NT2/D1 (cell line): ENCODE measurements at regions not wholly inside any gene's neighbourhood (a gene's known extent, or its start where the extent isn't known, plus 50 kb on each side); places are given as distances from the start of the nearest gene placed in this dataset.

Experiments
- DNase-seq: peaks from one replicate; pipeline ENCODE4 v3.0.0-alpha.2; 2011; ENCODE audit warnings: low read depth, low spot score
- H3K27me3 ChIP-seq: 2 replicates; pipeline ENCODE4 v1.6.0; 2011; ENCODE audit warnings: mild to moderate bottlenecking; ENCODE audit not compliant: insufficient read length, insufficient read depth
- H3K36me3 ChIP-seq: 2 replicates; pipeline ENCODE4 v1.6.1; 2011; ENCODE audit warnings: mild to moderate bottlenecking, low read length, mixed read lengths; ENCODE audit not compliant: insufficient read depth, insufficient read length
- H3K4me1 ChIP-seq: 2 replicates; pipeline ENCODE4 v1.5.1; 2011; ENCODE audit not compliant: insufficient read depth, insufficient read length
- H3K4me3 ChIP-seq: 2 replicates; pipeline ENCODE4 v1.5.1; 2011; ENCODE audit warnings: low read depth; ENCODE audit not compliant: insufficient read length
- H3K9ac ChIP-seq: 2 replicates; pipeline ENCODE4 v1.6.0; 2011; ENCODE audit warnings: low read depth; ENCODE audit not compliant: insufficient read length
- H3K9me3 ChIP-seq: 2 replicates; pipeline ENCODE4 v1.5.1; 2011; ENCODE audit warnings: mild to moderate bottlenecking, low read length; ENCODE audit not compliant: insufficient read depth
- SUZ12 ChIP-seq: IDR thresholded peaks from 2 replicates; pipeline ENCODE4 v1.6.1; 2011; ENCODE audit not compliant: insufficient read length, insufficient read depth; ENCODE audit errors: extremely low read depth
- YY1 ChIP-seq: IDR thresholded peaks from 2 replicates; pipeline ENCODE4 v1.6.1; 2011; ENCODE audit not compliant: insufficient read length, insufficient read depth
- ZNF274 ChIP-seq: IDR thresholded peaks from 2 replicates; pipeline ENCODE4 v1.6.1; 2011; ENCODE audit warnings: mild to moderate bottlenecking, low read depth, low read length

DNA sequence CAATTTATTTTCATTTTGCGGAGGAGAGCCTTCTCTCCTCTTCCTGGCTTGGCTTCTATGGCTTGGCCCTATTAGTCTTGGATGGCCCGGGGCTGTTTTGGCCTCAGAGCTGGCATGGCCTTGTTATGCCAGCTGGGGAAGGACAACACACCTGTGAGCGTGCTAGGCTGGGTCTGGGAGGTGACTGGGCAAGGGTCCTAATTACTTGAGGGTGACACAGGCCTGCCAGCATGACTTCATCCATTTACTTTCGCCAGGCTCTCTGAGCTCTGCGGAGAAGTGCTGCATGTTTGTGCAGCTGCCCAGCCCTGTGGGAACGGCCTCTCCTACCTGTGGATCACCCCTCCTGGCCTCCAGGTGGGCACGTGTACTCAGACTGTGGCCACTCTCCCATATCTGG is 153.6 kb downstream of the SNX19 start:
- no peak overlapping the region for H3K9ac ChIP-seq
- no peaks in the 10 kb centered on the region for H3K27me3 ChIP-seq
- DNase-seq: no peak
- TF ChIP-seq SUZ12 (no peak), YY1 (no peak), ZNF274 (no peak)
- no peaks in the 10 kb centered on the region for H3K4me1 ChIP-seq
- no peak overlapping the region for H3K4me3 ChIP-seq
- H3K9me3 ChIP-seq: peaks cover 3% of the 10 kb centered on the region; the same call in 1 of the 2 replicates
- no peaks in the 10 kb centered on the region for H3K36me3 ChIP-seq

DNA sequence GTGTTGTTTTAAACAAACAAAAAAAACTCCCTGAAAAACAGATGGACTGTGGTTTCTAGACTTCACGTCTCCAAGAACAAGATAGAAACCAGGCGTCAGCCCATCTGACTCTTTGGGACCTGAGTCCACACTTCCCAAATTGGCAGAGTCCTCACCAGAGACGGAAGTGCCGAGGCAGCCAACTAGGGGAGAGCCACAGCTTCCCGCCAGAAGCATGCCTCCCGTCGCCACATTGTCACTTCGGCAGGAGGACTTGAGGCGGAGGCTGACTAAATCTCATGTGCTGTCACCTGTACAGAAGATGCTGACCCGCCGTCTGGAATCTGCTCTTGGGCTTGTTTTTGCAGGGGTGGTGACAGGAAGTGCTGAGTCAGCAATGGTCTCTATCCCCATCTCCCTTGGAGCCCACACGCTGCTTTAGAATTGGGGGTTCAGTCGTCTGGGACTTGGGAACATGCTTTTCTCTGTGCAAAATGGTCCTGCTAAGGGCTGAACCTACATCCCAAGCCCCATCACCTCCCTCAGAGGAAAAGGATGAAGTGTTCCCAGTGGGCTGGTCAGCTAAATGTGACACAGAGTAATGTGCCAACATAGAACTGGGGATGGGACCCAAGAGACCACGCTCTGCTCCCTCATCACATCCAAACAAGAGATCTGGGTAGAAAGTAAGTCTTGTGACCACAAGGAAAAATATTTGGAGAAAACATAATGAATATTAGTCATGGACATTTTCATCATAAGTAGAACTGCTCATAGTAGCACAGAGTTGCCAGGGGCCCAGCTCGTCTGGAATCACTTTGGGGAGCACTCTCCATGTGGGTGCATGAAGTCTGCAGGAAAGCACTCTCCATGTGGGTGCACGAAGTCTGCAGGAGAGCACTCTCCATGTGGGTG is 152.9 kb downstream of the SNX19 start:
- Histone ChIP-seq H3K27me3 (no peaks in the 10 kb centered on the region), H3K9me3 (peaks cover 5% of the 10 kb centered on the region; the same call in 1 of the 2 replicates), H3K9ac (no peak overlapping the region), H3K36me3 (no peaks in the 10 kb centered on the region), H3K4me1 (no peaks in the 10 kb centered on the region), H3K4me3 (no peak overlapping the region)
- TF ChIP-seq ZNF274 (no peak), YY1 (no peak), SUZ12 (no peak)
- no peak for DNase-seq

DNA sequence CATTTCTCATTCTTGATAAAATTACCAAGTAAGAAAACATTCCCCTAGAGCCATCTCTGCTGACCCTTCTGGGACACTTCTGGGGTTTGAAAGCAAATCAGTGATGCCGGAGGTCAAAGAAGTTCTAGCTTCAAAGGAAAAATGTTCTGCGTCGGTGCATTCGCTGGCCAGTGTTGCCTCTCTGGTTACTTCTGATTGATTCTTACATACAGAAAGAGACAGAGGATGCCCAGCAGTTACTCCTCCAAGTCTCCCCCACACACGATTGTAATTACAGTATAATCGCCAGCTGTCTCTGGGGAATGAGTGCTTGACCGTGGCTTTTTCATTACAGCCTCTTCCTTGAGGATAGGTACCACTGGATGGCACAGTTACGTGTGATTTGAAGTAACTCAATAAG is 150.9 kb downstream of the SNX19 start:
- TF ChIP-seq YY1: no peak
- no peak for TF ChIP-seq ZNF274
- no peak for TF ChIP-seq SUZ12
- no peak for DNase-seq

DNA sequence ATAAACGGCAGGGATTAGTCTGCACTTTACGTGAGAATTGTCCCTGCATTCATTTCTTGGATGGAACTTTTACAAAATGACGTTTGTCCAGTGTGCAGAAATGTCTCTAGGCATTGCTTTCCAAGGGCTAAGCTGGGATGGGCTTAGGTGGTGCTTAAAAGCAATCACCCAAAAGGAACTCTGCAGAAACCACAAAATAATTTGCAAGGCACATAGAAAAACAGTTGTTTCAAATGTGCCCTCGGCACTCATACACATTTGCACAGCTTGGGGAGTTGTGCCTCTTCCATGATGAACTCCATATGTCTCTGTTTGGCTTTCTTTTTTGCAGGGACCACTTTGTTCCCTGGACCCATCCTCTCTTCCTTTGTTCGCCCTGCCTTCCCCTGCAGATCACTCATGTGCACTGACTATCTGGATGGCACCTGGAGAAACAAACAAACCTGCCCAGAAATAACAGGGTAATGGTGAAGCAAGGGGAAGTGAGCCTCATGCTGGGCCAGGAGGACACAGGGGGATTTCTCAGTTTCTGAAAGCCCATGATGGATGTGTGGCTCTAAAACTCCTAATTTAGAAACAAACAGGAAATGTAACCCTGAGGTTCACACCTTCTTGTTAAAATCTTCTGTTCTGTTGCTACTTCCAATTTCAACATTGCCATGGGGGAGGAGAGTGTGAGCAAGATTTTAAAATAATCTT is 150.2 kb downstream of the SNX19 start:
- no peak for DNase-seq
- Histone ChIP-seq H3K27me3 (no peaks in the 10 kb centered on the region), H3K9ac (no peak overlapping the region), H3K36me3 (no peaks in the 10 kb centered on the region), H3K4me1 (no peaks in the 10 kb centered on the region), H3K9me3 (peaks cover 5% of the 10 kb centered on the region; the same call in 1 of the 2 replicates), H3K4me3 (no peak overlapping the region)
- TF ChIP-seq YY1 (no peak), SUZ12 (no peak), ZNF274 (no peak)

More for the DNA sequence above, 150.9 kb downstream of the SNX19 start:
- Histone ChIP-seq H3K4me3 (no peak overlapping the region), H3K4me1 (no peaks in the 10 kb centered on the region), H3K36me3 (no peaks in the 10 kb centered on the region), H3K9me3 (peaks cover 5% of the 10 kb centered on the region; the same call in 1 of the 2 replicates), H3K27me3 (no peaks in the 10 kb centered on the region), H3K9ac (no peak overlapping the region)

DNA sequence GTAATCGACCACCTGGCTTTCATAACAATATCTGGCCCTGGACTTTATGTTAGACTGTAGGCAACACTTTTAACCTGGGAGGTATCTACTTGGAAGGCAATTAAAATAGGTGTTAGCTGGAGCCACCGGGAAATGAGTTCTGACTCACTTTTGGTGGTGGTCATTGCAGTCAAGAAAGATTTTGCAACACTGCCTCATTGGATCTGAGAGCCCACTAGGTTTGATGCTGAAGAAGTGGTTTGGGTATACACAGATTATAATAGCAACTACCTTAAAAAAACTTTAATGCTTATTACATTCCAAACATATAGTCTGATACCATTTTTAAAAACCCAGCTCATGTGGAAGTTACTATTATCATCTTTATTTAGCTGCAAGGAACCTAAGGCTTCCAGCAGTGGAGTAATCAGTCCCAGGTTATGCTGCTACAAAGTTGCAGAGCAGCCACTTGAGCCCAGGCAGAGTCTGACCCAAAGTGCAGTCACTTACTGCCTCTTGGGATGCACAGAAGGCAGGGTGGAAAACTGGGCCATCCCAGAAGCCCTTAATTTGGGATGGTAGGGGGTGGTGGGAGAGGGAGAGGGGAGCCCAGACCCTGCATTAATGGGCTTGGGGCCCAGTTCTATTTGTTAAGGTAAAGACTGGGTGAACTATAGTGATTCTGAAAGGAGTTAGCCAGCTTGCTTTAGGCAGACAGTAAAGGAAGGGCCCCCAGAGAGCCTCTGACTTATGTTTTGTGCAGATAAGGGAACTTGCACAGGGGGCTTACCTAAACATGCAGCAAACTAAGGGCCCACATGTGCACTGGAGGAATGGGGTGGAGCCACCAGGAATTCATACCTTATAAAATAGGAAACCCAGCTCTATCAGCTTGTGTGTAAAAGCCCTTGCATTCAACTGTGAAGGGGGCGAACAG is 149.4 kb downstream of the SNX19 start:
- DNase-seq: no peak

DNA sequence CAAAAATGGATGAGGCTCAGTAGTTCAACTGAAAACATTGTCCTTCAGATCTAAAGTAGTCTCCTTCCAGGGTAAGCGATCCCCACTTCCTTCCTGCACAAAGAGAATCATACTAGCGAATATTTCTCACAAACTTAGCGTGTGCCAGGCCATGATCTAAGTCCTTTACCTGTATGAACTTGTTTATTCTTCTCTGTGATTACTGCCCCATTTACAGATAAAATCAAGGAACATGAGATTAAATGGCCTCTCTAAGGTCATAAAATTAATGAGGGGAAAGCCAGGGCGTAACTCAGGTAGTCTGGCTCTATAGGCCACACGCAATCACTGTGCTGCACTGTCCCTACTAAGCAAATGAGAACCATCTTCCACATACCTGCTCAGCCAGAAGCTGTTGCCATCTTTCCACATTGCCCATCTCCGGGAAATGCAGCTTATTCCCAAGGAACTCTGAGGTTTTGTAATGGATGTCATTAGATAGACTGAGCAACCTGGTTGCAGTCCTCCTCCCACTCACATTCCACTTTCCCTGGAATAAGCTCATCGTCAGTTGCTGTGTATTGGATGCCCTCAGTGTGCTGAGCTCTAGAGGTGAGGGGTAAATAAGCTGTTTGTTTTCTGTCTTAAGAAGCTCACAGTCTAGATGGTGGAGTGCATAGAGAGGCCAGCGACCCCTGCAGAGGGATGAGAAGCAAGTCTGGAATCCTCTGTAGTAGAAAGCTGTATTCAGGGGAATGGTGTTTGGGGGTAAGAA is 146.3 kb downstream of the SNX19 start:
- H3K4me1 ChIP-seq: no peaks in the 10 kb centered on the region
- no peak overlapping the region for H3K4me3 ChIP-seq
- no peaks in the 10 kb centered on the region for H3K27me3 ChIP-seq
- DNase-seq: no peak
- H3K36me3 ChIP-seq: no peaks in the 10 kb centered on the region
- TF ChIP-seq ZNF274 (no peak), YY1 (no peak), SUZ12 (no peak)
- H3K9ac ChIP-seq: no peak overlapping the region
- H3K9me3 ChIP-seq: peaks cover 5% of the 10 kb centered on the region; the same call in 1 of the 2 replicates

More for the DNA sequence above, 149.4 kb downstream of the SNX19 start:
- TF ChIP-seq YY1 (no peak), ZNF274 (no peak), SUZ12 (no peak)
- Histone ChIP-seq H3K9ac (no peak overlapping the region), H3K27me3 (no peaks in the 10 kb centered on the region), H3K9me3 (peaks cover 5% of the 10 kb centered on the region; the same call in 1 of the 2 replicates), H3K4me3 (no peak overlapping the region), H3K4me1 (no peaks in the 10 kb centered on the region), H3K36me3 (no peaks in the 10 kb centered on the region)
